ENCODE measurements at regions not wholly inside any gene's neighbourhood (a gene's known extent, or its start where the extent isn't known, plus 50 kb on each side); places are given as distances from the start of the nearest gene placed in this dataset.

- TF ChIP-seq POLR2AphosphoS5 (IDR thresholded peaks at IDR 0.05; ENCODE audit: low read depth, low read length) (no peak), TAF1 (IDR thresholded peaks at IDR 0.05; ENCODE audit: borderline replicate concordance, insufficient read depth, low read length) (no peak), SIN3A (IDR thresholded peaks at IDR 0.05; ENCODE audit: borderline replicate concordance, insufficient read depth, low read length) (no peak), REST (IDR thresholded peaks at IDR 0.05; ENCODE audit: insufficient read depth in 1 of 2, low read depth in 2 of 2, low read length in 2 of 2) (no peak), FOXP2 (optimal IDR thresholded peaks at IDR 0.05; ENCODE audit: borderline replicate concordance, extremely low read depth, extremely low read length, insufficient read depth) (no peak)
Measured at GRCh38 chr6:14948586-14949245, 297.2 kb upstream of the JARID2 start.

GRCh38 chr6:14950103-14950969 is 295.5 kb upstream of the JARID2 start:
- TF ChIP-seq POLR2AphosphoS5 (IDR thresholded peaks at IDR 0.05; ENCODE audit: low read depth, low read length) (no peak), SIN3A (IDR thresholded peaks at IDR 0.05; ENCODE audit: borderline replicate concordance, insufficient read depth, low read length) (no peak), REST (IDR thresholded peaks at IDR 0.05; ENCODE audit: insufficient read depth in 1 of 2, low read depth in 2 of 2, low read length in 2 of 2) (no peak), FOXP2 (optimal IDR thresholded peaks at IDR 0.05; ENCODE audit: borderline replicate concordance, extremely low read depth, extremely low read length, insufficient read depth) (no peak), TAF1 (IDR thresholded peaks at IDR 0.05; ENCODE audit: borderline replicate concordance, insufficient read depth, low read length) (no peak)

GRCh38 chr6:14950970-14951276 is 294.9 kb upstream of the JARID2 start:
- TF ChIP-seq FOXP2 (optimal IDR thresholded peaks at IDR 0.05; ENCODE audit: borderline replicate concordance, extremely low read depth, extremely low read length, insufficient read depth) (no peak), SIN3A (IDR thresholded peaks at IDR 0.05; ENCODE audit: borderline replicate concordance, insufficient read depth, low read length) (no peak), TAF1 (IDR thresholded peaks at IDR 0.05; ENCODE audit: borderline replicate concordance, insufficient read depth, low read length) (no peak), POLR2AphosphoS5 (IDR thresholded peaks at IDR 0.05; ENCODE audit: low read depth, low read length) (no peak), REST (IDR thresholded peaks at IDR 0.05; ENCODE audit: insufficient read depth in 1 of 2, low read depth in 2 of 2, low read length in 2 of 2) (no peak)

GRCh38 chr6:14951704-14952103 is 294.2 kb upstream of the JARID2 start:
- TF ChIP-seq FOXP2 (optimal IDR thresholded peaks at IDR 0.05; ENCODE audit: borderline replicate concordance, extremely low read depth, extremely low read length, insufficient read depth), result no peak
- no peak for TF ChIP-seq POLR2AphosphoS5 (IDR thresholded peaks at IDR 0.05; ENCODE audit: low read depth, low read length)
- no peak for TF ChIP-seq TAF1 (IDR thresholded peaks at IDR 0.05; ENCODE audit: borderline replicate concordance, insufficient read depth, low read length)
- TF ChIP-seq REST (IDR thresholded peaks at IDR 0.05; ENCODE audit: insufficient read depth in 1 of 2, low read depth in 2 of 2, low read length in 2 of 2), result no peak
- TF ChIP-seq SIN3A (IDR thresholded peaks at IDR 0.05; ENCODE audit: borderline replicate concordance, insufficient read depth, low read length), result no peak
